ENCODE measurements at regions not wholly inside any gene's neighbourhood (a gene's known extent, or its start where the extent isn't known, plus 50 kb on each side); places are given as distances from the start of the nearest gene placed in this dataset.

DNA sequence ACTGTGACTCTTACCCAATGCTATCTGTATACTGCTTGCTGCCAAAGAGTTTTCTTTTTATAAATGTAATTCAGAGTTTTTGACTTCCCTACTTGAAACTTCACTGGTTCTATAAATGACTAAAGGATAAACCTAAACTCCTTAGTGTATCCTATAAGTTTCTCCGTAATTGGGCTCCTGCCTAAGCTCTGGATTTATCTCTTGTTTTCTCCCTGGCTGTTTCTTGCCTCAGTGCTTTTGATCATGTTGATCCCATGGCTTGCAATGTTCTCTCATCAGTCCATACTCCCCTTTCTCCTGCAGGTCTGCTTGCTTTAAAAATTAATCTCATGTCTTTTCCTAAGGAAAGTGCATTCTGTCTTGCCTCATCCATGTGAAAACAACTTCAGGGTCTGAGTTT lies 1543.1 kb upstream of the IGFBP7 start:
- peaks cover 16% of the 10 kb centered on the region for H3K9me3 Mint-ChIP-seq (ENCODE audit: low read depth)
- H3K36me3 Mint-ChIP-seq, result no peaks in the 10 kb centered on the region
- H3K27me3 Mint-ChIP-seq, result no peaks in the 10 kb centered on the region
- ATAC-seq, result no peak
- H3K27ac Mint-ChIP-seq, result no peak overlapping the region
- H3K4me1 Mint-ChIP-seq, result no peaks in the 10 kb centered on the region
- CTCF ChIA-PET, result no interaction called here
- DNase-seq, result no peak
- H3K4me3 Mint-ChIP-seq, result no peak overlapping the region

DNA sequence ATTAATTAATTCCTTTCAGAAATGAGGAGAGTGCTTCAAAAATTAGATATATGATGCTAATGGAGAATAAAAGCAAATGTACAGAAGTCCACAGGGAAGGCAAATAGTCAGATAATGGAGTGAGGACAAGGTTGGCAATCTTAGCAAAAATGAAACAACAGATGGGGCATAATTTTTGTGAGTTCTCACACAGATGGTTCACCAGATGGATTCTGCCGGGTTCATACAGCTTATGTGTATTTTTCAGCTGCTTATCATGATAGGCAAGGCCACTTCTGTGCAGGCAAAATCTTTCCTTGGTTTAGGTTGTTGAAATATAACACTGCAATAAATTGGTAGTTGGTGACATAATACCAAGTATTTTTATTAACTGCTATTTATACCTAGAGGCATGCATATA lies 1539.0 kb upstream of the IGFBP7 start:
- no peaks in the 10 kb centered on the region for H3K4me1 Mint-ChIP-seq
- CTCF ChIA-PET, result no interaction called here
- no peak overlapping the region for H3K4me3 Mint-ChIP-seq
- no peak for DNase-seq
- no peak for ATAC-seq
- peaks cover 8% of the 10 kb centered on the region for H3K9me3 Mint-ChIP-seq (ENCODE audit: low read depth)
- no peaks in the 10 kb centered on the region for H3K36me3 Mint-ChIP-seq
- no peaks in the 10 kb centered on the region for H3K27me3 Mint-ChIP-seq
- H3K27ac Mint-ChIP-seq, result no peak overlapping the region

DNA sequence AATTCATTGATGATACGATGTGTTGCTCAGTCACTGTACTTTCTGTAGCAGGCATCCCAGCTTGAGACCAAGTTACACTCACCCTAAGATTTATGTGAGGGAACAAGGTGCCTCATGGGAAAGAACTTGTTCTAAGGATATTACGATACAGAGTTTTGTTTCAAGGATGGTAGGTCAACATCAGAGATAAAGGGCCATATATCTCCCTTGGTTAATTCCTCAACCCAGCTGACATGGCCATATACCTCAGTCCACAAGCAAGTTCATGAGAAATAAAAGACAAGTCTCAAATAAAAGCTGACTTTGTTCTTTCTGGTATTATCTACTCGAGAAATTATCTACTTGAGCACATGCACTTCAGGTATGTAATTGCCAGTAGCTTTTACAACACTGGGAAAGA lies 1535.9 kb upstream of the IGFBP7 start:
- H3K4me1 Mint-ChIP-seq, result no peaks in the 10 kb centered on the region
- no peaks in the 10 kb centered on the region for H3K36me3 Mint-ChIP-seq
- H3K27ac Mint-ChIP-seq, result no peak overlapping the region
- H3K27me3 Mint-ChIP-seq, result no peaks in the 10 kb centered on the region
- peaks cover 4% of the 10 kb centered on the region for H3K9me3 Mint-ChIP-seq (ENCODE audit: low read depth)
- no peak overlapping the region for H3K4me3 Mint-ChIP-seq
- CTCF ChIA-PET, result no interaction called here
- DNase-seq, result no peak
- ATAC-seq, result no peak

DNA sequence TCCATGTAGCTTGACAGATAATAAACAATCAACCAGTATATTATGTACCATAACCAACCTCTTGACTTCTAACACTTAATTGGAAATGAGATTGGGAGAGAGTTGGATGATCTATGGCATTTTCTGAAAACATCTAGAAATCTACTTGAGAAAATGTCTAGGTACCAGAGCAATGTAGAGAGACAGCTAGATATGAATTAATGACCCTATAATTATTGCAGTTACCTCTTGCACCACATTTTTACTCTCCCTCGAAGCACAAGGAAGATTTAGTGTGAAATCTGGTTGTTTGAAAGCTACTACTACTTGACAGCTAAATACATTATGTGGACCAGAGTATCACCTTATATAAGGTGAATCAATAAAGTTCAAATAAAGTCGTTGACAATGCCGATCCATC lies 1534.4 kb upstream of the IGFBP7 start:
- Mint-ChIP-seq H3K36me3 (no peaks in the 10 kb centered on the region), H3K27me3 (no peaks in the 10 kb centered on the region), H3K9me3 (ENCODE audit: low read depth) (peaks cover 8% of the 10 kb centered on the region), H3K4me1 (no peaks in the 10 kb centered on the region), H3K27ac (no peak overlapping the region), H3K4me3 (no peak overlapping the region)
- DNase-seq (no peak), ATAC-seq (no peak)
- CTCF ChIA-PET, result no interaction called here

DNA sequence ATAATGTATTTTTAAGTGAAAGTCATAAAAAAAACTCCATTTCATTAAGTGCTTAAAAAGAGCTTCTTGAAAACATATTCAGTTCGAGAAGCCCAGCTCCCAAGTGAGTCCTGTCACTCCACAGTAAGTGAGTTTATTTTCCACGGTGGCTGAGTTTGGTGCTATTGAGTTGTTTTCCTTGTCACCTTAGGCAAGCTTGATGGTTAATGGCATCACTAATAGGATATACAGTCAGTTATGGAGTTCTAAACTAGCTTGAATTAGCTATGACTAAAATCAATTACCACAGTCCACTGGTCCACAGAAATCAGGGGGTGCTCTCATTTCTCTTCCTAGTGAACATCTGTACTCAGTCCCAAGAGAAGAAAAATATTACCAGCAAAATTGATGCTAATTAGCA lies 1526.2 kb upstream of the IGFBP7 start:
- Mint-ChIP-seq H3K36me3 (no peaks in the 10 kb centered on the region), H3K4me1 (no peaks in the 10 kb centered on the region), H3K4me3 (no peak overlapping the region), H3K9me3 (ENCODE audit: low read depth) (peaks cover 17% of the 10 kb centered on the region), H3K27ac (no peak overlapping the region), H3K27me3 (no peaks in the 10 kb centered on the region)
- ATAC-seq (no peak), DNase-seq (no peak)
- CTCF ChIA-PET, result no interaction called here

DNA sequence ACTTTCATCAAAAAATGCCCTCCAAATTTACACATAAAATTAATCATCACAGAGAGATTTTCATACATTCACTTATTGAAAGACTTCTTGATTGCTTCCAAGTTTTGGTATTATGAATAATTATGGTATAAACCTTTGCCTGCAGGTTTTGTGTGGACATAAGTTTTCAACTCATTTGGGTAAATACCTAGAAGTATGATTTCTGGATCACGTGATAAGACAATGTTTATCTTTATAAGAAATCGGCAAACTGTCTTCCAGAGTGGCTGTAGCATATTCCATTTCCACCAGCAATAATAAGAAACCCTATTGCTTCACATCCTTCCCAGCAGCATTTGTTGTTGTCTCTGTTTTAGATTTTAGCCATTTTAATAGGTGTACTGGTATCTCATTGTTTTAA lies 1507.0 kb upstream of the IGFBP7 start:
- CTCF ChIA-PET, result no interaction called here

DNA sequence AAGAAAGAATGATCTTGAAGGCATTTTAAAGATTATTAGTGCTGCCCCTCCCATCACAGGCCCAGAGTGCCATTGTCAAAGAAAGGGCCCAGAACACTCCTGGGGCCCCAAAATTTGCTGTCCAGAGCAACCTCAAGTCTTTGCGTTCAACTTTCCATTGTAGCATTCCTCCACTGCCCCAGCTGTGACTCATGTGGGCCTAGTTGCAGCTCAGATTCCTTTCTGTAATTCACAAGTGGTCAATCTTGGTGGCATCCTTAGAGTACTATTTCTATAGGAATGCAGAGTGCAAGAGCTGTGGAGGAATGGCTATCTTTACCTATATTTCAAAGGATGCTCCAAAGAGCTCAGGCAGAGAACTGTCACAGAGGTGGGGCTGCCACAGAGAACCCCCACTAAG lies 1500.8 kb upstream of the IGFBP7 start:
- ATAC-seq (no peak), DNase-seq (no peak)
- Mint-ChIP-seq H3K27ac (no peak overlapping the region), H3K9me3 (ENCODE audit: low read depth) (peaks cover 11% of the 10 kb centered on the region), H3K4me3 (no peak overlapping the region), H3K4me1 (no peaks in the 10 kb centered on the region), H3K36me3 (no peaks in the 10 kb centered on the region), H3K27me3 (no peaks in the 10 kb centered on the region)
- CTCF ChIA-PET, result no interaction called here

More for the DNA sequence above, 1507.0 kb upstream of the IGFBP7 start:
- no peaks in the 10 kb centered on the region for H3K4me1 Mint-ChIP-seq
- no peaks in the 10 kb centered on the region for H3K36me3 Mint-ChIP-seq
- peaks cover 4% of the 10 kb centered on the region for H3K9me3 Mint-ChIP-seq (ENCODE audit: low read depth)
- DNase-seq (no peak), ATAC-seq (no peak)
- no peak overlapping the region for H3K4me3 Mint-ChIP-seq
- H3K27me3 Mint-ChIP-seq, result no peaks in the 10 kb centered on the region
- H3K27ac Mint-ChIP-seq, result no peak overlapping the region

DNA sequence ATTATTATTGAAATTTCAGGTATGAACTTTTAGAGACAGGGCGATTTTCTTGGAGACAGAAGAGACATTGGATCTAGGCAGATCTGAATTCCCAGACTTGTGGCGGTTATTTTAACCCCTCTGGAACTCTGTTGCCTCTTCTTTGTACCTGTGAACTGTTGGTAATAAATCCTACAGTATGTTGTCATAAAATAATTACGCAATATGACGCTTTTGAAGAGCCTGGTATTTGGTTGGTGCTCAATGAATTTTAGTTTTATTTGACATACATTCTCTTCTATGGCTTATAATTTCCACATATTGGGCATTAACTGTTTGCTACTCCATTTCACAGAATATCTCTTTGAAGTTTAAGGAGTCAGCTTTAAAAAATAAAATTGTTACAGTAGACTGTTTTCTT lies 1496.1 kb upstream of the IGFBP7 start:
- Mint-ChIP-seq H3K4me1 (no peaks in the 10 kb centered on the region), H3K4me3 (no peak overlapping the region), H3K9me3 (ENCODE audit: low read depth) (peaks cover 5% of the 10 kb centered on the region), H3K27ac (no peak overlapping the region), H3K36me3 (no peaks in the 10 kb centered on the region), H3K27me3 (no peaks in the 10 kb centered on the region)
- CTCF ChIA-PET, result no interaction called here
- DNase-seq (no peak), ATAC-seq (no peak)

DNA sequence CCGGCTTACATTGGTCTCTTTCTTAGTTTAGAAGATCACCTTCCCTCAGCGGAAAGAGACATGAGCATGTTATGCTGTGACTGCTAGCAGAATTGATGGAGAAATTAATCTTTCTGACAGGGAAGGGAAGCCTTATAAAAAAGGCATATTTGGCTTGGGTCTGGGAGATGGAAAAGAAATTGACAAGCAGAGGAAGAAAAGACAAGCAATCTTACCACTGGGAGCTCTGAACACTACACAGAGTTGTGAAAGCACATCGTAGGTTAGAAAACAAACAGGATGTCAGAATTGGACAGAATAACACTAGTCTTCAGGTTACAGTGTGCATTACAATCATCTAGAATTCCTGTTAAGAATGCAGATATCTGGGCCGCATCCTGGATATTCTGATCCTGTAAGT lies 1493.8 kb upstream of the IGFBP7 start:
- Mint-ChIP-seq H3K4me3 (no peak overlapping the region), H3K36me3 (no peaks in the 10 kb centered on the region), H3K9me3 (ENCODE audit: low read depth) (peaks cover 5% of the 10 kb centered on the region), H3K27me3 (no peaks in the 10 kb centered on the region), H3K27ac (no peak overlapping the region), H3K4me1 (no peaks in the 10 kb centered on the region)
- DNase-seq, result no peak
- no peak for ATAC-seq
- CTCF ChIA-PET, result no interaction called here

DNA sequence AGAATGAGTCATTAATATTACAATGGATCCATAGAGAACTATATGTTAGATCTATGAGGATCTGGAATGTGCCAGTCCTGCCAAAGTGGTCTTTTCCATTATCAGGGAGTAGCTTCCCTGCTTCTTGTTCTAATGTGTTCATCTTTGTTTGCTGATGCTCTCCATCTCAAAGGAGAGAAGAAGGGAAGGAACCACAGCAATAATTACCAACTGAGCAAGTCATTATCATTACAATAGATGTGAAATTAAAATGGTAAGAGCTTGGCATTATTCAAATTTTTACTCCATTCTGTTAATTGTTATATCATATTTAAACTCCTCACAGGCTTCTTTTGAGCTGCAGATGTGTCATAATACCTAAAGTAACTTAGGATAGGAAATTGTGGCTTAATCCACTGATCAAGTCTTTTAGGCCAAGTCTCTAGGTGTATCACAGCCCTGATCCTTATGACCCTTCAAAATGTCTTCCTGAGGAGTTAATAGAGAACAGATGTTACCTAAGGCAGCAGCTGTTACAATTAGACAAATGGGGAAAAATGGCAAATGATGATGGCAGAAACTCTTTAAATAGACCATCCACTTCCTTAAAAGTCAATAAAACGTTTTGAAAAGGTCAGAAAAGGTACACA lies 1492.7 kb upstream of the IGFBP7 start:
- Mint-ChIP-seq H3K36me3 (no peaks in the 10 kb centered on the region), H3K27ac (no peak overlapping the region), H3K27me3 (no peaks in the 10 kb centered on the region), H3K4me1 (no peaks in the 10 kb centered on the region), H3K4me3 (no peak overlapping the region), H3K9me3 (ENCODE audit: low read depth) (peaks cover 6% of the 10 kb centered on the region)
- CTCF ChIA-PET, result no interaction called here
- no peak for ATAC-seq
- DNase-seq, result no peak

DNA sequence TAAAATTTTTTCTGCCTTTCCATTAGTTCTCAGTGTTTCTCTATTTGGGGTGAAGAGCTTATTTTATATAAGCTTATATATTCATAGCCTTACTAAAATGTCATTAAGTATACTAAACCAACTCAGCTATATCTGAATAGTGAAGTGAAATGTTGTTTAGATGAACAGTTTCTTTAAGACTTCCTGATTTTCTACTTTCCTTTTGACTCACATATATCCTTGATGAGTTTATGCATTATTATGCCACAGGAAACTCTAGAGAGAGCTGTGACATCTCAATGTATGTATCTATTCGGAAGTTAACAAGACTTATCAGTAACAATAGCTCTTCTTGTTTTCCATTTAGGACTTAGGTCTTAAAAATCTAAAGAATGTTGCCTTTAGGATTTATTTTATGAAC lies 1491.8 kb upstream of the IGFBP7 start:
- H3K9me3 Mint-ChIP-seq (ENCODE audit: low read depth), result peaks cover 6% of the 10 kb centered on the region
- no peaks in the 10 kb centered on the region for H3K36me3 Mint-ChIP-seq
- no peak overlapping the region for H3K4me3 Mint-ChIP-seq
- DNase-seq (no peak), ATAC-seq (no peak)
- CTCF ChIA-PET, result no interaction called here
- no peaks in the 10 kb centered on the region for H3K4me1 Mint-ChIP-seq
- no peaks in the 10 kb centered on the region for H3K27me3 Mint-ChIP-seq
- H3K27ac Mint-ChIP-seq, result no peak overlapping the region

DNA sequence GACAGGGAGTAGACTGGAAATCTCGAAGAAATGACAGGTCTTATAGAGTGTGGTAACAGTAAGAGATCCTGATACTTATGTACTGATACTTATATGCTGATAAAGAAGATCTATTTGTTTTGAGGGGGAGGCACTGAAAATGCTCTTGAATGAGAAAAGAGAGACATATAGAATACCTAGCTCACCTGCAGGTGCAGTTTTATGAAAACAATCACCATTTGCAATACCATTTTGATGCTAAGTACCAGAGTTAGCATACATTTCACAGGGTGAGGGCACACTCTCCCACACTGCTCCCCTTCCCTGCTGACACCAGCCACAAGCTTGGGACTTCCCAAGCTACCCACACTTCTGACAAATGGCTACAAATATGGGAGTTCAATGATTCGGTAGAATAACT lies 1490.1 kb upstream of the IGFBP7 start:
- H3K4me1 Mint-ChIP-seq, result no peaks in the 10 kb centered on the region
- DNase-seq (no peak), ATAC-seq (no peak)
- H3K27ac Mint-ChIP-seq, result no peak overlapping the region
- CTCF ChIA-PET, result no interaction called here
- H3K27me3 Mint-ChIP-seq, result no peaks in the 10 kb centered on the region
- H3K36me3 Mint-ChIP-seq, result no peaks in the 10 kb centered on the region
- H3K9me3 Mint-ChIP-seq (ENCODE audit: low read depth), result peaks cover 6% of the 10 kb centered on the region
- H3K4me3 Mint-ChIP-seq, result no peak overlapping the region

DNA sequence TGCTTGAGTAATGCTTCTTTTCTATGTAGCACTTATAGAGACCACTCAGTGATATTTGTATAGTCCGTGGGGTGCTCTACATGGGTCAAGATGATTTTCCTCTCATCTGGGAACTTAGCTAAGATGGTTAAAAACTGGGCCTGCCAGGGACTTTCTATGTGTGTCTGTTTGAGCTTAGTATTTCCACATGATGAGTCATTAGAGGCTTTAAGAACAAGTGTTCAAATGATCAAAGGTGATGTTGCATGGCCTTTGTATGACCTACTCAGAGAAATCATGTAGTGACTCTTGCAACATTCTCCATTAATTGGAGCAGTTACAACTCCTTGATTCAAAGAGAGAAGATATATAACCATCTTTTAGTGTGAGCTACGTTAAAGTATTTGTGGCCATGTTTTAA lies 1480.5 kb upstream of the IGFBP7 start:
- ATAC-seq (no peak), DNase-seq (no peak)
- Mint-ChIP-seq H3K9me3 (ENCODE audit: low read depth) (peaks cover 2% of the 10 kb centered on the region), H3K27me3 (no peaks in the 10 kb centered on the region), H3K4me3 (no peak overlapping the region), H3K36me3 (no peaks in the 10 kb centered on the region), H3K4me1 (no peaks in the 10 kb centered on the region), H3K27ac (no peak overlapping the region)
- CTCF ChIA-PET, result no interaction called here

DNA sequence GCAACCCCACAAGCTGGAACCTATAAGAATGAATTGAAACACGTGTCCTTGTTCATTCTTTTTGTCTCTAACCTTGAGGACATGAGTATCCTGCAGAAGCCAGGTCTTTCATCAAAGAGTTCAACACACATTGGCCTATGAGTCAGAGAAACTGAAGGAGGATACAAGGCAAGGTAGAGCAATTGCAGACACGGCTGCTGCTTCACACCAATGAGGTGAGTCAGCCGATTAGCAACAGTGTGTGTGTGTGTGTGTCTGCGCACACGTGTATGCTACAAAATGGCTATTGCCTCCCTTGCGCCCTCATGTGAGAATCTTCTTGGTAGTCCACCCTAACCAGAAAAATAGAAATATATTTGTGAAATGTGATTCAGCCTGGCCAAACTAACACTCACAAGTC lies 1477.7 kb upstream of the IGFBP7 start:
- H3K27ac Mint-ChIP-seq, result no peak overlapping the region
- CTCF ChIA-PET, result no interaction called here
- DNase-seq, result no peak
- H3K36me3 Mint-ChIP-seq, result no peaks in the 10 kb centered on the region
- peaks cover 11% of the 10 kb centered on the region for H3K9me3 Mint-ChIP-seq (ENCODE audit: low read depth)
- no peaks in the 10 kb centered on the region for H3K4me1 Mint-ChIP-seq
- no peak for ATAC-seq
- H3K27me3 Mint-ChIP-seq, result no peaks in the 10 kb centered on the region
- H3K4me3 Mint-ChIP-seq, result no peak overlapping the region

DNA sequence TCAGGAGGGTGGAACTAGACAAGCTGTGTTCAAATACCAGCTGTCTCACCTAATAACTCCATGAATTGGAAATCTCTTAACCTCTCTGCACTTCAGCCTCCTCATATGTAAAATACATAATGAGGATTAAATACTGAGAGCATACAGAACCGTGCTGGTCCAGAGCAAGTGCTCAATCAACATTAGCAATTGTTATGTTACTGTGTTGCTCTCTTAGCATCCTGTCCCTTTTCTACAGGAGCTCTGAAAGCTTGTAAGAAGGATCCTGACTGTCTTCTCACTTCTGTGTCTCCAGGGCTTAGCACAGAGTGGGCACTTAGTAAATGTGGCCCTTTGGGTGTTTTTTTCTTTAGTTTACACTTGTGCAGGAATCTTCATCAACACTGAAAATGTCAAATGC lies 1456.1 kb upstream of the IGFBP7 start:
- CTCF ChIA-PET, result no interaction called here
- ATAC-seq, result no peak
- H3K27ac Mint-ChIP-seq, result no peak overlapping the region
- H3K36me3 Mint-ChIP-seq, result no peaks in the 10 kb centered on the region
- no peaks in the 10 kb centered on the region for H3K27me3 Mint-ChIP-seq
- H3K4me1 Mint-ChIP-seq, result no peaks in the 10 kb centered on the region
- H3K4me3 Mint-ChIP-seq, result no peak overlapping the region
- peaks cover 2% of the 10 kb centered on the region for H3K9me3 Mint-ChIP-seq (ENCODE audit: low read depth)
- no peak for DNase-seq
